NCI-H2107 (cell line): ENCODE measurements at regions not wholly inside any gene's neighbourhood (a gene's known extent, or its start where the extent isn't known, plus 50 kb on each side); places are given as distances from the start of the nearest gene placed in this dataset.
"Not testable (repeated sequence)": the region's sequence is repeated elsewhere in the genome, so short reads cannot be mapped to it uniquely, and the experiment has no call there.

Experiments used
- DNase-seq: peaks from one replicate; lab custom pipeline; 2025; lab: John Stamatoyannopoulos, UW

GRCh38 chr1:245102149-245102548 is 52.6 kb upstream of the KIF26B start:
- not testable (repeated sequence) for DNase-seq

GRCh38 chr1:245099401-245099800 is 55.4 kb upstream of the KIF26B start:
- DNase-seq = no peak

GRCh38 chr1:245098924-245099323 is 55.9 kb upstream of the KIF26B start:
- DNase-seq = no peak

- DNase-seq = no peak
Measured at GRCh38 chr1:245096311-245097066, 58.3 kb upstream of the KIF26B start.

- DNase-seq = no peak
Measured at GRCh38 chr1:245095903-245096302, 58.9 kb upstream of the KIF26B start.

- DNase-seq = no peak
Measured at GRCh38 chr1:245094954-245095353, 59.8 kb upstream of the KIF26B start.

- no peak for DNase-seq
Measured at GRCh38 chr1:245094092-245094491, 60.7 kb upstream of the KIF26B start.

GRCh38 chr1:245092638-245092976 is 62.2 kb upstream of the KIF26B start:
- no peak for DNase-seq

GRCh38 chr1:245091818-245092637 is 62.8 kb upstream of the KIF26B start:
- no peak for DNase-seq

GRCh38 chr1:245091171-245091621 is 63.6 kb upstream of the KIF26B start:
- no peak for DNase-seq

GRCh38 chr1:245090491-245091090 is 64.2 kb upstream of the KIF26B start:
- DNase-seq = no peak

- DNase-seq = no peak
Measured at GRCh38 chr1:245087723-245088122, 67.1 kb upstream of the KIF26B start.

GRCh38 chr1:245086389-245086969 is 68.3 kb upstream of the KIF26B start:
- no peak for DNase-seq

GRCh38 chr1:245085508-245086095 is 69.2 kb upstream of the KIF26B start:
- DNase-seq = no peak

- DNase-seq = no peak
Measured at GRCh38 chr1:245084551-245084950, 70.2 kb upstream of the KIF26B start.

GRCh38 chr1:245079021-245079609 is 75.7 kb upstream of the KIF26B start:
- peak; percentile 12 for DNase-seq

- no peak for DNase-seq
Measured at GRCh38 chr1:245074898-245075297, 79.9 kb upstream of the KIF26B start.

GRCh38 chr1:245074232-245074747 is 80.5 kb upstream of the KIF26B start:
- peak; percentile 59 for DNase-seq

GRCh38 chr1:245070836-245071615 is 83.8 kb upstream of the KIF26B start:
- DNase-seq = no peak

GRCh38 chr1:245067257-245067656 is 87.5 kb upstream of the KIF26B start:
- no peak for DNase-seq
